Loucy (cell line): ENCODE measurements at regions not wholly inside any gene's neighbourhood (a gene's known extent, or its start where the extent isn't known, plus 50 kb on each side); places are given as distances from the start of the nearest gene placed in this dataset.

Experiments used
- CTCF ChIP-seq: fragments of 200-600 bp; sonication (generic); conservative IDR thresholded peaks from 2 replicates; pipeline ENCODE4 v1.5.1; 2014; ENCODE audit warnings: mild to moderate bottlenecking, antibody characterized with exemption, low read length
- EZH2phosphoT487 ChIP-seq: fragments of 200-600 bp; IDR thresholded peaks from 2 replicates; pipeline ENCODE4 v1.6.1; 2018; ENCODE audit warnings: antibody characterized with exemption, mild to moderate bottlenecking, moderate library complexity, borderline replicate concordance

- no peak for TF ChIP-seq CTCF
- no peak for TF ChIP-seq EZH2phosphoT487
These were observed 278.3 kb upstream of the IRX3 start for GRCh38 chr16:54564841-54565240.
